GM12874 (cell line): ENCODE measurements at regions not wholly inside any gene's neighbourhood (a gene's known extent, or its start where the extent isn't known, plus 50 kb on each side); places are given as distances from the start of the nearest gene placed in this dataset.

Source experiments
- TF ChIP-seq, protein P1 (sequence below): IDR thresholded peaks from 2 replicates; pipeline ENCODE4 v1.5.1; 2011; ENCODE audit warnings: low read depth, mild to moderate bottlenecking, control low read depth, low read length, moderate library complexity; ENCODE audit not compliant: insufficient read depth

DNA sequence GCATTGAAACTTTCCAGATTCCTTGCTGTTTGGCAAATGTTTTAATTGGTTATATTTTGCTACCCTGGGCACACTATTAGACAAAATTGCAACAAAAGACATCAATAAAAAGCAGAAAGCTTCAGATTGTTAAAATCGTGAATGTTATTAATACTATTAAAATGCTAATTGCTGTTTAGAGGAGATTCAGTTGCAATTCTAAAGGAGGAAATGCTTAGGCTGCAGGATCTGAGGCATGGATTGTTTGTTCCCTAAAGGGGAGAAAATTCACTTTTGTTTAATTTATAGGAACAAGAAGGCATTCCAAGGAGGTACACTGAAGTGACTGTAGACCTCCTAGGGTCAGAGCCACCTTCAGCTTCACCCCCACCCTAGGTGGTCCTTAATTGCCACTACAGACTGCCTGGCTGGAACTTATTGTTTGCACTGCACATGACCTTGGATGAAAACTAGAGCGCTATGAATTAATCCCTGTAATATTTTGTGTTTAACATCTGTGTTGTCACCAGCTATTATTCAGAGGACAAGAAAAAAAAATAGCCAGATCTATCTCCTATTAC, 1266.9 kb upstream of the ADGRL2 start:
- TF ChIP-seq, protein P1, sequence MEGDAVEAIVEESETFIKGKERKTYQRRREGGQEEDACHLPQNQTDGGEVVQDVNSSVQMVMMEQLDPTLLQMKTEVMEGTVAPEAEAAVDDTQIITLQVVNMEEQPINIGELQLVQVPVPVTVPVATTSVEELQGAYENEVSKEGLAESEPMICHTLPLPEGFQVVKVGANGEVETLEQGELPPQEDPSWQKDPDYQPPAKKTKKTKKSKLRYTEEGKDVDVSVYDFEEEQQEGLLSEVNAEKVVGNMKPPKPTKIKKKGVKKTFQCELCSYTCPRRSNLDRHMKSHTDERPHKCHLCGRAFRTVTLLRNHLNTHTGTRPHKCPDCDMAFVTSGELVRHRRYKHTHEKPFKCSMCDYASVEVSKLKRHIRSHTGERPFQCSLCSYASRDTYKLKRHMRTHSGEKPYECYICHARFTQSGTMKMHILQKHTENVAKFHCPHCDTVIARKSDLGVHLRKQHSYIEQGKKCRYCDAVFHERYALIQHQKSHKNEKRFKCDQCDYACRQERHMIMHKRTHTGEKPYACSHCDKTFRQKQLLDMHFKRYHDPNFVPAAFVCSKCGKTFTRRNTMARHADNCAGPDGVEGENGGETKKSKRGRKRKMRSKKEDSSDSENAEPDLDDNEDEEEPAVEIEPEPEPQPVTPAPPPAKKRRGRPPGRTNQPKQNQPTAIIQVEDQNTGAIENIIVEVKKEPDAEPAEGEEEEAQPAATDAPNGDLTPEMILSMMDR = no peak

DNA sequence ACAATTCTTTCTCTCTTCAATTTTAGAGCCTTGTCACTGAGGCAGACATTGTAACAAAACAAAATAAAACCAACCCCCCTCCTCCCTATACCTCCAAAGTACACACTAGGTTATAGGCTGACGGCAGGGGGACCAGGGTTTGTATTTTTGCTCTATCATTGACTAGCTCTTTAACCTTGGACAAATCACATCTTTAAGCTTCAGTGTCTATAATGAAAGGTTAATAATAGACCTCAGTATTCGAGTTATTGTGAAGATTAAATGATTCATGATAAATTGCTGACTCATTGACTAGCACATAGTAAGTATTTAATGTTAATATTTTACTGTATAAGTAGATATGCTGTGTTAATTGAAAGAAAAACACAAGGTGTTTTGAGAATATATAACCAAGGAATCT, 1267.6 kb upstream of the ADGRL2 start:
- TF ChIP-seq, protein P1 = no peak

DNA sequence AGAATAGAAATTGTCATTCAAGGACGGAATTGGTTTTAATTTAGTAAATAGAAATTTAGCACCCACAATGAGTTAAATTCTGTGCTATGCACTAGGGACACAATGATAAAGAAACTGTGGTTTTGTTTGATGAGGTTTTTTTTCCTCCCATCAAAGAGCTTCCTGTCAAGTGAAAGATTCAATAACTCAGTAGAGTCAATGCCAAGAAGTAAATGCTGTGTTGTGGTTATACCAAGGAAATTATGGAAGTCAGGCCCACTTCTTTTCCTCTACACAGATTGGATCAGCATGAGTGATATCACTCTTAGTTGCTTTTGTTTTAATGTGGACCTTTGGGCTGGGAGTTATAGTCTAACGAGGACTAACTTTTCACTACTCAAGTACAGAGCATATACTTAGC, 1269.6 kb upstream of the ADGRL2 start:
- TF ChIP-seq, protein P1 = no peak

DNA sequence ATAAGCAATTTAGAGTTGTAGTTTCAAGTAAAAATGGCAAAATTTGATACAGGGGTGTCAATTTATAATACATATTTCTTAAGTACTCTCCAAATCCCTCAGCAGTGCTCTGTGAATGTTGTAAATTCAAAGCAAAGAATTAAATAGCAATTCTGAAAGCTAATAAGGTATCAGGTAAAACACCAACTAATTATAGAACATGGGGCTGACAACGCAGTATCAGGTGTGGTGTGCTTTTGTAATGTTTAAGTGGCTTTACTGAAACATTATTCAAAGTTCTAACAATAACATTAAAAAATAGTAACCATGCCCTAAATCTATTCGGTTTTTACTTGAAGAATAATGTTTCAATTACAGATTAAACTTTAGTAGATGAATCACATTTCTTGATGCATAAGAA, 1271.2 kb upstream of the ADGRL2 start:
- TF ChIP-seq, protein P1 = no peak

DNA sequence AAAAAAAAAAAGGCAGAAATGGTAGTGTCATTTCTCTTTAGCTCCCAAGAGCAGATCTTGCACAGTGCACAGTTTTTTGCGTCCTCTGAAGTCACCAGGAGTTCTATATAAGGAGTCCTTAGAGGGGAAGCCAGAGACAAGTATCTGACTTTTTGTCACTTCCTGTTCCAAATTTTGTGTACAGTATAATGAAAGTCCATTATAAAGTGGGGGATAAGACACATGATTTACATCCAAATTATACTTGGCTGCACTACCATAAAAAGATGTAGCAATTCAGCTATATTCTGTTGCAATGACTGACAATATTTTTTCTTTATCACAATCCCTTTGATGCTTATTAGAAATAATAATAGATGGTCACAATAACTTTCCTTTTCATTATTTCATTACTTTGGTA, 1276.9 kb upstream of the ADGRL2 start:
- TF ChIP-seq, protein P1 = no peak

DNA sequence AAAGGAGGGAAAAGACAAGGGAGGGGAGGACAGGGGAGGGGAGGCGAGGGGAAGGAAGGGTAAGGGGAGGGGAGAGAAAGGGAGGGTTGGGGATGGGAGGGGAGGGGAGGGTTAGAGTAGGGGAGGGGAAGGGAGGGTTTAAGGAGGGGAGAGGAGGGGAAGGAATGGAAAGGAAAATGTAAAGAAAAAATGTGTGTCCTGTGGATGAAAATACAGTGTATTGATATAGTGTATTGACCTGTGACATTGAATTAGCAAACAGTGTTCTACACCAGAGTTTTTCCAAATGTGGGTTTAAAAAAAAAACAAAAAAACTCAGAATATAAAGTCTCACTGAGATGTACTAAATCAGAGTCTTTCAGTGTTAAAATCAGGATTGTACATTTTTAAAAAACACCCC, 1279.8 kb upstream of the ADGRL2 start:
- TF ChIP-seq, protein P1 = no peak

DNA sequence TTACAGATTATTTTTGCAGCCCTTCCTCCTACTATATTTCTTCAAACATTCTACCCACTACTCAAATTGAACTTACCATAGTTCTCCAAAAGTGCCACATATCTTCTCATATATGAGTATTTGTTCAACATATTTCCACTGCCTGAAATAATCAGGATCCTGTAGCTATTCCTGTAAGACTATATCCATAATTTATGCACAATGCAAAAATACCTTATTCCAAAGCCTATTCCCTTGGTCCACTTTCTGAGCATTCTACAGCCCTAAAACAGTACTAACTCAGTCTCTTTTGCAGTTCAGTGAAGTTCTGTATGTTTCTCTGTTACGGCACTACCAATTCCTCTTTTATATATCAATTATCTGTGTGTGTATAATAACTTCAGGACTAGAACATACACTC, 1283.7 kb upstream of the ADGRL2 start:
- TF ChIP-seq, protein P1 = no peak
